AG20443 (cell line): ENCODE measurements at regions not wholly inside any gene's neighbourhood (a gene's known extent, or its start where the extent isn't known, plus 50 kb on each side); places are given as distances from the start of the nearest gene placed in this dataset.
"Not testable (repeated sequence)": the region's sequence is repeated elsewhere in the genome, so short reads cannot be mapped to it uniquely, and the experiment has no call there.

Experiments used
- DNase-seq: peaks from one replicate; pipeline ENCODE4 v3.0.0; 2012; ENCODE audit warnings: low spot score, mixed read lengths

DNA sequence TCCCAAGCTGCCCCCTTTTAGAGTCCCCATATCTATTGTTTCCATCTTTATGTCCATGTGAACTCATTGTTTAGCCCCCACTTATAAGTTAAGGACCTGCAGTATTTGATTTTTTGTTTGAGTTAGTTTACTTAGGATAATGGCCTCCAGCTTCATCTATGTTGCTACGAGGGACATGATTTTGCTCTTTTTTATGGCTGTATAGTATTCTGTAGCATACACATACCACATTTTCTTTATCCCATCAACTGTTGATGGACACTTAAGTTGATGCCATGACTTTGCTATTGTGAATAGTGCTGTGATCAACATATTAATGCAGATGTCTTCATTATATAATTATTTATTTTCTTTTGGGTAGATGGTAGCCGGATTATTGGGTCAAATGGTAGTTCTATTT, 576.9 kb downstream of the ANKRD7 start:
- no peak for DNase-seq

DNA sequence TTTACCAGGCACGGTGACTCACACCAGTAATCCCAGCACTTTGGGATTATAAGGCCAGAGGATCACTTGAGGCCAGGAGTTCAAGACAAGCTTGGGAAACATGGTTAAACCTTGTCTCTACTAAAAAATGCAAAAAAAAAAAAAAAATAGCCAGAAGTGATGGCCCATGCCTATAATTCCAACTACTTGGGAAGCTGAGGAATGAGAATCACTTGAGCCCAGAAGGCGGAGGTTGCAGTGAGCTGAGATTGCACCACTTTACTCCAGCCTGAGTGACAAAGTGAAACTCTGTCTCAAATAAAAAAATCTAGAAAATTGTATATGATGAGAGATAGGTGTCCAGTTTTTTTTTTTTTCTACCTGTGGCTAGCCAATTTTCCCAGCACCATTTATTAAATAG, 578.2 kb downstream of the ANKRD7 start:
- no peak for DNase-seq

GRCh38 chr7:118826246-118826645, 601.7 kb downstream of the ANKRD7 start:
- no peak for DNase-seq

DNA sequence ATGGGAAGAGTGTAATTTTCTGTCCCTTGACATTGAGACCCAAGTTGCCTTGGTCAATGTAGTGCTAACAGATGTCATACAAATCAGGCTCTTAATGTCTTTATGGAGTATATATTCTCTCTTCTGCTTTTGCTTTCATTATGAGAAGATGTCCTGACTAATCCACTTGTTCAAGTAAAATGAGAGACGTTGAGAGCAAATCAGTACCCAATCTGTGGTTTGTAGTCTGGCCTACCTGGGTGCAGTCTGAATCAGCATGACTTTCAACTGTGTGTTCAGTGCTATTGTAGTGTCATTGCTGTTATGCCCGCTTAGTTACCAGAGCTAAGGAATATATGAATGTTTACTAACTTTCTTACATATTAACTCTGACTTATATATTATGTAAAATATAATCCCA, 612.4 kb downstream of the ANKRD7 start:
- DNase-seq, result no peak

DNA sequence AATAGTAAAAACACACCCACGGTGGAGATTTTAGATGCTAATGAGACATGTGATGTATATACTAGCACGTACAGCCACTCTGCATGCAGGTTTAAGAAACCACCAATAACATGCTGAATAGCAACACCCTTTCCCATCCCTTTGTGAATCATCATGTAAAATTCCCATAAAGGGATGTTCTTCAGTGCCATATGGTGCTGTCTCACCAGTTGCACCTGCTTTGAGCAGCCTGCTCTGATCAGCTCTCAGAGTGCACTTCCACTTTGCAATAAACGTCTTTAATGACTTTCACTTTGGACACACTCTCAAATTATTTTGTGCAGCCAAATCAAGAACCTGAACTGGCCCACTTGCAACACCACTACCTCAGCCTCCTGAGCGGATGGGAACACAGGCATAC, 615.0 kb downstream of the ANKRD7 start:
- DNase-seq, result no peak

DNA sequence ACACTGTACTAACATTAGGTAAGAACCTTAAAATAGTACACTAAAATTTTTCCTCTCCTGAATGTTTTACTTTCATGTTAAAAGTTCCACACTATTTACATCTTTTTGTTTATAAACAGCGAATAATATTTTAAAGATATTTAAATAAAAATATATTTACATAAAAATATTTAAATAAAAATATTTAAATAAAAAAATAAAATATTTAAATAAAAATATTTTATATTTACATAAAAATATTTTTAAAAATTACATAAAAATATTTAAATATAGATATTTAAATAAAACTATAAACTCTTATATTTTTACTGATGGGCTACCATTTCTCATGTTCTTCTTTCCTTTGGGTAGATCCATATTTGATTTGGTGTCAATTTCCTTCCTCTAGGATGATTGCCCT, 619.0 kb downstream of the ANKRD7 start:
- DNase-seq, result no peak

DNA sequence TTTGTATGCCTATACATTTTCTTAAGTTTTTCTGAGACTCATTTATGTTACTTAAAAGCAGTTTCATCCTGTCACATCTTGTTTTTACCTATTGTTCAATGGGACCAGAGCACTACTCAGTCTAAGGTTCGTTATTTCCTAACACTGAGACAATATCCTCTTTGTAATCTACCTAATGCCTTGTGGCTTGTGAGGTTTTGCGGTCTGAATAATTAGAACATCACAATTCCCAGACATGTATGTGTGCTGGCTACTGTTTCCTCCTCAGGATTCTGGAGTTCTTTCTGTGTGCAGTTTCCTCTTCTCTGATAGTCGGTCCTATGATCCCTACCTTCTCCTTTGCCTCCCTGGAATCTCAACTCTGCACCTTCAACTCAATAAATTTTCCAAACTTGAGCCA, 620.2 kb downstream of the ANKRD7 start:
- DNase-seq, result no peak

DNA sequence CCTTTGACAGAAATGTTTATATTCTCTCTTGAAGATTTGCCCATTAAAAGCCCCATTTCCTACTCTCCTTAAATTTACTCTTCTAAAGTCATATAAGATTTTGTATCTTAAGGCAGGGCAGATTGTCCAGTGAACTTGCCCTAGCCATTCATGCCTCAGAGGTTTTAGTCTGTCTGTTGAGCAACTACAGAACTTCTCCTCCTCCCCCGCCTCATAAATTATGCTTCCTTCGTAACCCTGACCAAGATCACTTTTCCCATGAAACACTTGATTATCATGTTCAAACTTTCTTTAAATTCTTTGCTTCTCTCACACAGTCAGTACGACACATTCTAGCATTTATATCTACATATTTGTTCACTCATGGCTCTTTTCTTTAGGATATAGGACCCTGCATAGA, 621.3 kb downstream of the ANKRD7 start:
- no peak for DNase-seq

GRCh38 chr7:118846977-118847376, 622.5 kb downstream of the ANKRD7 start:
- no peak for DNase-seq

DNA sequence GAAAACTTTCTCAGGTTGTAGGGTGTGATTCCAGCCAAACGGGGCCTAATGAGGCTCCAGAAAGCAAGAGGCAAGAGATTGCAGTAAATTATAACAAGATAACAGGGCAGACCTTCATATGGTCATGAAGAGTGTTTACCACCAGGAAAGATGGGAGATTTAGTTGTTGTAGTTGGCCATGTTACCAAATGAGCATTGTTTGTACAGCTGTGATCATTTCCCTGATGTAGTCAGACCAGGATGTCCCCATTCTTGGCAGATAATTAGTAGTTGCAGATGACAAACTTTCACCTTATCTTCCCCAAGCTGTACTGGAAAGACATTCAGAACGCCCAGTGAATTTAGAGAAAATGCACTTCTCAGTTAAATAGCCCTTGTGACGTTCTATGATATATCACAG, 630.8 kb downstream of the ANKRD7 start:
- DNase-seq, result no peak

GRCh38 chr7:118858651-118859149, 634.2 kb downstream of the ANKRD7 start:
- no peak for DNase-seq

- DNase-seq, result no peak
Observed at GRCh38 chr7:118861581-118861980, 637.1 kb downstream of the ANKRD7 start.

DNA sequence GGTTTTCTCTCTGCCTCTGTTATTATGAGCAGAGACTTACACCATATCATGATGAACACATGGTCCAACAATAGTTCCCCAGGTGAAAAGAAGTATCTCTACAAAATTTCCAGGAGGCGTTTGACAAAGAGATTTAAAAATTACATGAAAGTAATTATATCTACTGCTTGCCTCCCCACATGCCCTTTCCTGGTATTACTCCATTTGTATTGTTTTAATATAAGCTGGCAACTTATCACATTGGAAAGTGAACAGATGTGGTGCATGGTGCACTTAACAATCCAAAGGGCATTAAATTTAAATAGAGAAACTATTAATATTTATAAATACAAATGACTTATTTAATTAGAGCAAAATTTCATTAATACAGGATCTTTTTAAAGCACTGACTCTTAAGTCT, 638.2 kb downstream of the ANKRD7 start:
- DNase-seq, result no peak

GRCh38 chr7:118863966-118864365, 639.5 kb downstream of the ANKRD7 start:
- DNase-seq, result no peak

GRCh38 chr7:118867860-118868259, 643.4 kb downstream of the ANKRD7 start:
- DNase-seq, result no peak

DNA sequence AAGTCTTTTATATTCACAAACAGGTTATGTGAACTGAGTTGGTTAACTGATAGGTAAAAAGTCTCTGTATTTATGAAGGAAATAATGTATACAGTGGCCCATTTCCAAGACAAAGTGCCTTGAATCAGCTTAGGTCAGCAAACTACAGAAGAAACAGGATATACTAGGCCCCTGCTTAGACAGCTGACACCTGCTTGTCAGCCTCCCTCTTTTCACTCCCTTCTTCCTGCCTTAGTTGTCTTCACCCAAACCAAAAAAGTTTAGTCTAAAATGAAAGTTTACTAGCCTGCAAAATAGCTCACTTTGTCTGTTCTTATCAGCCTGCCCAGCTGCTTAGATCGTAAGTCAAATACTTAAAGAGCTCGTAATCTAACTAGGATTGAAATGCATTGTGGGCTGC, 644.6 kb downstream of the ANKRD7 start:
- DNase-seq, result not testable (repeated sequence)

- no peak for DNase-seq
Observed at GRCh38 chr7:118870187-118870586, 645.7 kb downstream of the ANKRD7 start.

GRCh38 chr7:118872568-118872967, 648.1 kb downstream of the ANKRD7 start:
- DNase-seq, result no peak

- no peak for DNase-seq
Observed at GRCh38 chr7:118877187-118877586, 652.7 kb downstream of the ANKRD7 start.

- no peak for DNase-seq
Observed at GRCh38 chr7:118878336-118878735, 653.8 kb downstream of the ANKRD7 start.

DNA sequence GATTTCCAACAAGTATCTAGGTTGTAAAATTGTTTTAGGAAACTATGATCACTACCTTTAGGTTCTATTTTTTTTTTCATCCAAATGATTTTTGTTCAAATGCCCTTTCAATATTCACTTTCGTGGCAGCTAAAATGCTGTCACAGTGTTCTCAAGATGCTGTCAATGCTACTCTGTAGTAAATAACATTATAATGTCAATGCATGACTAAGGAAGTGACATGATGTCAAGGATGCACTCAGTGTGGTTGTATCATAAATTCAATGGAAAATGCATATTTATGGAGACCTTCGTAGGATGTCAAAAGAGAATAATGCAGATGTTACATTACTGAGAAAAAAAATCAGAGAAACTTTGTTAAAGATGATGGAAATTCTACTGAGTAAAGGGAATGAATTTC, 673.8 kb downstream of the ANKRD7 start:
- DNase-seq, result no peak

GRCh38 chr7:118902600-118902999, 678.1 kb downstream of the ANKRD7 start:
- no peak for DNase-seq

GRCh38 chr7:118907911-118908527, 683.5 kb downstream of the ANKRD7 start:
- no peak for DNase-seq

GRCh38 chr7:118916120-118916519, 691.6 kb downstream of the ANKRD7 start:
- not testable (repeated sequence) for DNase-seq

DNA sequence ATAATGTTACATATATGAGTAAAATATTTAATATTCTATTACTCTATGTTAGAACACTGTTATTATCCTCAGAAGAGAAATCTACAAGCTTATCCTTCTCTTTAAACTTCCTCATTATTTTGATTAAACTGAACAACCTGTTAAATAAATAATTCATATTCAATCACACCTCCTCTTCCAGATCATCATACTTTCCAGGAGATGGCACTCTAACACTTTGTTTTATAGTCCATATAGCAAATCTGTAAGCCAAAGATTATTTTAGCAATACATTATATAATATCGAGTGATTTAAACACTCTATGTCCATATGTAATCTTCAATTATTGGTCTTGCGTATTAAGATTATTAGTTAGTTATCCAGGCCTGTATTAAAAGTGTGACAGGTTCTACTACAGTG, 694.1 kb downstream of the ANKRD7 start:
- DNase-seq, result no peak
